ENCODE measurements at regions not wholly inside any gene's neighbourhood (a gene's known extent, or its start where the extent isn't known, plus 50 kb on each side); places are given as distances from the start of the nearest gene placed in this dataset.

GRCh38 chr10:84059526-84059925, 79.8 kb upstream of the GHITM start:
- no peak for TF ChIP-seq CTCF (IDR thresholded peaks at IDR 0.05)
- TF ChIP-seq POLR2A (IDR thresholded peaks at IDR 0.05): no peak
- no peak for TF ChIP-seq POLR2AphosphoS5 (IDR thresholded peaks at IDR 0.05; ENCODE audit: insufficient read depth in 1 of 2, low read depth in 1 of 2)

Measured in vagina (tissue), 2 donors.